Breast epithelium (tissue), 4 donors: ENCODE measurements at regions not wholly inside any gene's neighbourhood (a gene's known extent, or its start where the extent isn't known, plus 50 kb on each side); places are given as distances from the start of the nearest gene placed in this dataset.

Source experiments
- DNase-seq, 2 donors: peaks; one replicate each; pipeline ENCODE4 v3.0.0-alpha.2; 2019; ENCODE audit warnings: low spot score in 2 of 2
- H3K27ac ChIP-seq, 2 donors: fragments of 200-600 bp; sonication (generic) in 1 of 2; one replicate each; pipeline ENCODE4 v1.5.1; 2016 to 2019; ENCODE audit warnings: mild to moderate bottlenecking in 1 of 2
- H3K27me3 ChIP-seq, 2 donors: fragments of 200-600 bp; sonication (generic) in 1 of 2; one replicate each; pipeline versions ENCODE4 v1.5.1 to v1.6.0; 2017 to 2019; ENCODE audit warnings: control low read depth in 1 of 2, mild to moderate bottlenecking in 1 of 2
- H3K36me3 ChIP-seq: fragments of 200-600 bp; one replicate; pipeline ENCODE4 v1.5.1; 2019
- H3K4me1 ChIP-seq, 2 donors: fragments of 200-600 bp; sonication (generic); one replicate each; pipeline ENCODE4 v1.5.1; 2016 to 2019; ENCODE audit warnings: control low read depth in 1 of 2
- H3K4me3 ChIP-seq, 3 donors: fragments of 200-600 bp; sonication (generic); 1 replicate in 2 of 3; 2 replicates in 1 of 3; pipeline ENCODE4 v1.5.1; 2016 to 2019; ENCODE audit warnings: mild to moderate bottlenecking in 3 of 3, moderate library complexity in 2 of 3
- H3K9me3 ChIP-seq, 2 donors: fragments of 200-600 bp; sonication (generic) in 1 of 2; one replicate each; pipeline ENCODE4 v1.5.1; 2016 to 2019; ENCODE audit warnings: control low read depth in 1 of 2
- POLR2A ChIP-seq: fragments of 450-650 bp; IDR thresholded peaks from one replicate; pipeline ENCODE4 v1.6.1; 2016; ENCODE audit warnings: antibody characterized with exemption, mild to moderate bottlenecking, moderate library complexity
- POLR2AphosphoS5 ChIP-seq, 3 donors: sonication (generic); formaldehyde crosslinking; IDR thresholded peaks; one replicate each; pipeline ENCODE4 v1.6.1; 2017; ENCODE audit warnings: antibody characterized with exemption in 3 of 3
- intact Hi-C: fragments of 100-400 bp; cut with DNase I; formaldehyde crosslinking; loops from one replicate; pipeline ENCODE4 v1.15.1; 2023; ENCODE audit warnings: low total_unique reads
- TF ChIP-seq, protein P1 (sequence below), 3 donors: fragments of 450-650 bp; IDR thresholded peaks; one replicate each; pipeline ENCODE4 v1.5.1; 2016 to 2017; ENCODE audit warnings: antibody characterized with exemption in 3 of 3, mild to moderate bottlenecking in 3 of 3, moderate library complexity in 3 of 3

DNA sequence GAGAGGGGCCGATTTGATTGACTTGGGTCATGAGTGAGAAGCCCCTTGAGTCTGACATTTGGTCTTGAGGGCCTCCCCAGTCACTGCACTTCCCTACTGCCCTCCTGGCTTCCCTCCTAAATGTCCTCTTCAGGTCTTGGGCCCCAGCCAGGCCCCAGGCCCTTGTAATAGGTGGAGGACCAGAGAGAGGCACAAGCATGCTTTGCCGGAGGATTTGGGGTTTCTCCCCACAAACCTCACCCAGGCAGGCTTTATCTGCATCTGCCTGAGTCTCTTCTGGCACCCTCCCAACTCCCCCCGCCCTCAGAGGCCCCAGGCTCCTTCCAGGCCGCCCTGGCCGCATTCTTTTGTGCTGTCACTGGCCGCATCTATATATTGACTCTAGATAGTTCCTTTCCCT is 270.7 kb downstream of the HAUS1 start:
- intact Hi-C loops = no loop called here
- no peaks in the 10 kb centered on the region for H3K36me3 ChIP-seq
- TF ChIP-seq POLR2A (no peak), POLR2AphosphoS5 (IDR thresholded peaks at IDR 0.05) (no peak)
- TF ChIP-seq, protein P1, sequence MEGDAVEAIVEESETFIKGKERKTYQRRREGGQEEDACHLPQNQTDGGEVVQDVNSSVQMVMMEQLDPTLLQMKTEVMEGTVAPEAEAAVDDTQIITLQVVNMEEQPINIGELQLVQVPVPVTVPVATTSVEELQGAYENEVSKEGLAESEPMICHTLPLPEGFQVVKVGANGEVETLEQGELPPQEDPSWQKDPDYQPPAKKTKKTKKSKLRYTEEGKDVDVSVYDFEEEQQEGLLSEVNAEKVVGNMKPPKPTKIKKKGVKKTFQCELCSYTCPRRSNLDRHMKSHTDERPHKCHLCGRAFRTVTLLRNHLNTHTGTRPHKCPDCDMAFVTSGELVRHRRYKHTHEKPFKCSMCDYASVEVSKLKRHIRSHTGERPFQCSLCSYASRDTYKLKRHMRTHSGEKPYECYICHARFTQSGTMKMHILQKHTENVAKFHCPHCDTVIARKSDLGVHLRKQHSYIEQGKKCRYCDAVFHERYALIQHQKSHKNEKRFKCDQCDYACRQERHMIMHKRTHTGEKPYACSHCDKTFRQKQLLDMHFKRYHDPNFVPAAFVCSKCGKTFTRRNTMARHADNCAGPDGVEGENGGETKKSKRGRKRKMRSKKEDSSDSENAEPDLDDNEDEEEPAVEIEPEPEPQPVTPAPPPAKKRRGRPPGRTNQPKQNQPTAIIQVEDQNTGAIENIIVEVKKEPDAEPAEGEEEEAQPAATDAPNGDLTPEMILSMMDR (IDR thresholded peaks at IDR 0.05) = no peak
- no peak overlapping the region for H3K27ac ChIP-seq
- no peak overlapping the region for H3K4me3 ChIP-seq
- H3K27me3 ChIP-seq = no peaks in the 10 kb centered on the region
- peak; percentile 39 to 75 for DNase-seq
- no peaks in the 10 kb centered on the region for H3K4me1 ChIP-seq
- H3K9me3 ChIP-seq = no peaks in the 10 kb centered on the region

DNA sequence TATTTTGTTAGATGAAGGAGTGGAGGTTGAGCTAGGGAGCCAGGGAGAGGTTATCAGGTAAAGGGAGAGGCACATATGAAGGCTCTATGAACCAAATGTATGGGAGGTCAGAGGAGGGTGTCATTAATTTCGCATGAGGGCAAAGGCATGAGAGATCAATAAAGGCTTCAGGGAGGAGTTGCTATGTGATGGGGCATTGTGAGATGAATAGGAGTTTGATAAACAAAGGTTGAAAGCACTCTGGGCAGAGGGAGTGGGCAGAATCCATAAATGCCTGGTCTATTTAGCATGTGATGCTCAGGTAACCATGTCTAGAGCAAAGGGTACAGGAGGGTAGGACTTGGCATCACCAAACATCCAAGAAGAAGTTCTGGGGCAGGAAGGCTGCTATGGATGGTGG is 273.4 kb downstream of the HAUS1 start:
- intact Hi-C loops = no loop called here
- TF ChIP-seq POLR2A (no peak), POLR2AphosphoS5 (IDR thresholded peaks at IDR 0.05) (no peak)
- TF ChIP-seq, protein P1 (IDR thresholded peaks at IDR 0.05) = no peak
- DNase-seq = no peak
- Histone ChIP-seq H3K4me1 (no peaks in the 10 kb centered on the region), H3K9me3 (no peaks in the 10 kb centered on the region), H3K27ac (no peak overlapping the region), H3K36me3 (no peaks in the 10 kb centered on the region), H3K27me3 (no peaks in the 10 kb centered on the region), H3K4me3 (no peak overlapping the region)

DNA sequence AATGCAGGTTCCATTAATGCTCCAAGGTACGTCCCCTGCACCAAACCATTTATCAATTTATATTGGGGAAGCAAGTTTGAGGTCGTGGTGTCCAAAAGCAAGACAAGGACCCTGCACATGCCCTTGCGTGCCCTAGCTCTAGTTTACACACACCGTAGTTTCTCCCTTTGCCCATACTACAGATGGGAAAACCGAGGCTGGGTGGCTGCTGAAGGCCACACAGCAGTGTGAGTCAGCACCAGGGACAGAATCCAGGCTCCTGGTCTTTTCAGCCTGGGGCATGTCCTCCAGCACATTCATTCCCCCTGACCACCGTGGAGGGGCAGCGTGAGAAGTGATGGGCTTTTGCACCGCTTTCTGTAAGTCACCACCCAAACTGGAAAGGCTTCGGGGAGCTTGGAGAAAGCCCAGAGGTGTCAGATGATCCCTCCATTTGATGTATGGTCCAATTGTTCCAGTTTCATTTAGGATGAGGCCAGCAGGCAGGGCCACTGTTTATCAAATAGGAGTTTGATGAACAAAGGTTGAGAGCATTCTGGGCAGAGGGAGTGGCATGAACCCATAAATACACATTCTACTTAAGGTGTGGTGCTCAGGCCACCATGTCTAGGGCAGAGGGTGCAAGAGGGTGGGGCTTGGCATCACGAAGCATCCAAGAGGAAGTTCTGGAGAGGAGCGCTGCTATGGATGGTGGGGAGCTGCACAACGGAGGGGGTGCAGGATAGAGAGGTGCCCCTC is 274.1 kb downstream of the HAUS1 start:
- no peak overlapping the region for H3K27ac ChIP-seq
- H3K9me3 ChIP-seq = no peaks in the 10 kb centered on the region
- H3K36me3 ChIP-seq = no peaks in the 10 kb centered on the region
- TF ChIP-seq POLR2A (no peak), POLR2AphosphoS5 (IDR thresholded peaks at IDR 0.05) (no peak)
- TF ChIP-seq, protein P1 (IDR thresholded peaks at IDR 0.05) = no peak
- H3K4me3 ChIP-seq = no peak overlapping the region
- no peak for DNase-seq
- no peaks in the 10 kb centered on the region for H3K27me3 ChIP-seq
- no peaks in the 10 kb centered on the region for H3K4me1 ChIP-seq
- intact Hi-C loops = no loop called here

DNA sequence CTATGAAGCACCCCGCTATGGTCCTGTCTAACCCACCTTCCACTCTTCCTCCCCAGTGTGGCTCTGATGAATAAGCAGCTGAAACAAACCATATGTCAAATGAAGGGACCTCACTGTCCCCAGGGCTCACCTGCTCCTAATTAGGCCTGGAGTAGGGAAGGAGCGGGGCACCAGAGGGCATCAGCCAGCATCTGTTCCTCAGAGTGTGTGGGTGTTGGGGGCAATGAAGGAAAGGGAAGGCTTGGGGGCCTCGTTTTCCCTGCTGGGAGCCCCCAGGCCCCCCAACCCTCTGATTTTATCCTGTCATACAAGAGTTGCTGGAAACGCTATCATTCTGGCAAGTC is 274.7 kb downstream of the HAUS1 start:
- TF ChIP-seq POLR2A (no peak), POLR2AphosphoS5 (IDR thresholded peaks at IDR 0.05) (no peak)
- TF ChIP-seq, protein P1 (IDR thresholded peaks at IDR 0.05) = no peak
- Histone ChIP-seq H3K4me3 (no peak overlapping the region), H3K4me1 (no peaks in the 10 kb centered on the region), H3K9me3 (no peaks in the 10 kb centered on the region), H3K36me3 (no peaks in the 10 kb centered on the region), H3K27me3 (no peaks in the 10 kb centered on the region), H3K27ac (no peak overlapping the region)
- DNase-seq = no peak
- intact Hi-C loops = no loop called here

DNA sequence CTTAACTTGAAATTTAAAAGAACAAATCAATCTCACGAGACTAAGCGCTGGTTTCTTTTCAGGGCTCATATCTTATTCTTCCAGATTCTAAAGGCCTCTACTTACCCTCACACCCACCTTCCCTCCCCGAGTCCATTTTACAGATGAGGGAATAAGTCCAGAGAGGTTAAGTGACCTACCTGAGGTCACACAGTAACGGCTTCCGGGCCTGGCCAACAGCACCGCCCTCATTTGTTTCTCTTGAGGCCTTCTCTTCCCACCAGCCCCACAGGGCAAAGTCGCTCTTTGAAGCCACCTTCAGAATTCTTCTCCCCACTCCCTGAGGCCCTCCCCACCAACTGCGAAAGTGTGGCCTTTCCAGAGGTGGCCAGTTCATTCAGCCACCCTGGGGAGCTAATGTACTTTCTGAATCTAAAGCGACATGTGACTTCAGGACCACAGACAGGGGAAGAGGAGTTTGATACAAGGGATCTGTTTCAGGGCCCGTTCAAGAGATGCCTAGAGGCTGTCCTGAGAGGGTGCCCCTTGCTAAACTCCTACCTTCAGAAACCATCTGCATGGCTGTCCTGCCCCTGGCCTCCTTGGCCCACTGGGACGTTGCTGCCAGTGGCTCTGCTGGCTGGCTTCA is 275.3 kb downstream of the HAUS1 start:
- Histone ChIP-seq H3K27ac (no peak overlapping the region), H3K4me1 (no peaks in the 10 kb centered on the region), H3K4me3 (no peak overlapping the region), H3K36me3 (no peaks in the 10 kb centered on the region), H3K27me3 (no peaks in the 10 kb centered on the region), H3K9me3 (no peaks in the 10 kb centered on the region)
- intact Hi-C loops = no loop called here
- DNase-seq = no peak
- TF ChIP-seq POLR2A = no peak
- TF ChIP-seq POLR2AphosphoS5 (IDR thresholded peaks at IDR 0.05) = no peak
- TF ChIP-seq, protein P1 (IDR thresholded peaks at IDR 0.05) = no peak
